ENCODE measurements at regions not wholly inside any gene's neighbourhood (a gene's known extent, or its start where the extent isn't known, plus 50 kb on each side); places are given as distances from the start of the nearest gene placed in this dataset.

DNA sequence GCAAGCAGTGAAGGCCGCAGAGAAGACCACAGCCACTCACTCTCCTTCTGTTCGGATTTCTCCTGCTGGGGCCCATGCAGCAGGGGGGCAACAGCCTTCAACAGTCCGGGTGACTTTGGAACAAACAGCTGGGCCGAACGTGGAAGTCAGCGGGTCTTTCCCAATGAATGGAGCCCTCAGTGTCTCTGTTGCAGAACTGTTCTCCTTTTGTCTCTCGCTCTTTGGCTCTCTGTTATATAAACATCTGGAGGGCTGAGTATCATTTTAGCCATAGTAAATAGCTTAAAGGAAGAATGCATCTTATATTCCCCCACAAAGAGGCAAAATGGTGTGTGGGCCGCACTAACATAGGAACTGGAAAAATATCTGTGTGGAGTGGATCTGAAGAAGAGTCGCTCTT, 136.7 kb upstream of the RALGAPA2 start:
- TF ChIP-seq TCF7 (IDR thresholded peaks at IDR 0.05; ENCODE audit: low read depth): no peak
- no peak for TF ChIP-seq CHD4 (IDR thresholded peaks at IDR 0.05; ENCODE audit: borderline replicate concordance, low read length)
- TF ChIP-seq SIN3A (IDR thresholded peaks at IDR 0.05; ENCODE audit: borderline replicate concordance, low read depth, low read length): no peak
- TF ChIP-seq JUND (CRISPR knock-in tag; IDR thresholded peaks at IDR 0.05): no peak
- no peak for TF ChIP-seq RFX5 (IDR thresholded peaks at IDR 0.05; ENCODE audit: low read depth, low read length)
- TF ChIP-seq MAFK (conservative IDR thresholded peaks at IDR 0.05 in 1 of 2, IDR thresholded peaks at IDR 0.05 in 1 of 2; ENCODE audit: low read length in 2 of 2): no peak
- TF ChIP-seq ZNF333 (CRISPR knock-in tag; IDR thresholded peaks at IDR 0.05; ENCODE audit: borderline replicate concordance): no peak
- no peak for TF ChIP-seq SMARCC2 (IDR thresholded peaks at IDR 0.05)
- TF ChIP-seq CBX2 (IDR thresholded peaks at IDR 0.05; ENCODE audit: low read depth, low read length): no peak
- no peak for TF ChIP-seq CBX2 (CRISPR knock-in tag; IDR thresholded peaks at IDR 0.05; ENCODE audit: low read depth)
